Testis (tissue), 2 donors: ENCODE measurements at regions not wholly inside any gene's neighbourhood (a gene's known extent, or its start where the extent isn't known, plus 50 kb on each side); places are given as distances from the start of the nearest gene placed in this dataset.

Source experiments
- POLR2A ChIP-seq: fragments of 450-650 bp; IDR thresholded peaks from one replicate; pipeline ENCODE4 v1.6.1; 2017; ENCODE audit warnings: antibody characterized with exemption, mild to moderate bottlenecking, moderate library complexity
- TF ChIP-seq, protein P1 (sequence below), 3 experiments: fragments of 450-650 bp in 2 of 3; fragments of 200-600 bp in 1 of 3; sonication (generic) in 1 of 3; IDR thresholded peaks; one replicate each; pipeline ENCODE4 v1.5.1; 2016 to 2019; ENCODE audit warnings: antibody characterized with exemption in 3 of 3, mild to moderate bottlenecking in 2 of 3, moderate library complexity in 1 of 3

DNA sequence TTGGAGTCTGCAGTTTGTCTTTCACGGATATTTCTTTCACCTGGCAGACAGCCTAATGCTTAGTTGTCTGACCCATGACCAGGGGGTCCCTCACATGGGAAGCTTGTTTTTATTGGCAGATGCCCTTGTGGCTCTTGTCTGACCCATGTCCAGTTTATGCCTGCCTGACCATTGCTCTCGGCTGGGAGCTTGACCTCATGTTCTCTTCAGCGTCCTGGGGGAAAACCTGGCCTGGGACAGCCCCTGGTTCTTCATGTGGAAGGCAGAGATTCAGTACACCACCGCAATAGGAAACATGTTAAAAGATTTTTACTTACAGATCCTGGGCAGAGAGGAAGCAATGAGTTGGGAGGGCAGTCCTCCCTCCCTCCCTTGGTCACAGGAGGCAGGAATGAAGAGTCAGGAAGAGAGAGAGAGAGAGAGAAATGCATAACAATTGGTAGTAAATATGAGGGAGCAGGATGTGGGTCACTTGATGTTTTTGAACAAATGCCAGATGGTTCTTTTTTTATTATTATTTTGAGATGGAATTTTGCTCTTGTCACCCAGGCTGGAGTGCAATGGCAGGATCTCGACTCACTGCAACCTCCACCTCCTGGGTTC is 302.7 kb upstream of the MYOCD start:
- TF ChIP-seq, protein P1, sequence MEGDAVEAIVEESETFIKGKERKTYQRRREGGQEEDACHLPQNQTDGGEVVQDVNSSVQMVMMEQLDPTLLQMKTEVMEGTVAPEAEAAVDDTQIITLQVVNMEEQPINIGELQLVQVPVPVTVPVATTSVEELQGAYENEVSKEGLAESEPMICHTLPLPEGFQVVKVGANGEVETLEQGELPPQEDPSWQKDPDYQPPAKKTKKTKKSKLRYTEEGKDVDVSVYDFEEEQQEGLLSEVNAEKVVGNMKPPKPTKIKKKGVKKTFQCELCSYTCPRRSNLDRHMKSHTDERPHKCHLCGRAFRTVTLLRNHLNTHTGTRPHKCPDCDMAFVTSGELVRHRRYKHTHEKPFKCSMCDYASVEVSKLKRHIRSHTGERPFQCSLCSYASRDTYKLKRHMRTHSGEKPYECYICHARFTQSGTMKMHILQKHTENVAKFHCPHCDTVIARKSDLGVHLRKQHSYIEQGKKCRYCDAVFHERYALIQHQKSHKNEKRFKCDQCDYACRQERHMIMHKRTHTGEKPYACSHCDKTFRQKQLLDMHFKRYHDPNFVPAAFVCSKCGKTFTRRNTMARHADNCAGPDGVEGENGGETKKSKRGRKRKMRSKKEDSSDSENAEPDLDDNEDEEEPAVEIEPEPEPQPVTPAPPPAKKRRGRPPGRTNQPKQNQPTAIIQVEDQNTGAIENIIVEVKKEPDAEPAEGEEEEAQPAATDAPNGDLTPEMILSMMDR (IDR thresholded peaks at IDR 0.05): no peak
- no peak for TF ChIP-seq POLR2A
